ENCODE measurements at regions not wholly inside any gene's neighbourhood (a gene's known extent, or its start where the extent isn't known, plus 50 kb on each side); places are given as distances from the start of the nearest gene placed in this dataset.
"Not testable (repeated sequence)": the region's sequence is repeated elsewhere in the genome, so short reads cannot be mapped to it uniquely, and the experiment has no call there.

- not testable (repeated sequence) for TF ChIP-seq CTCF (IDR thresholded peaks at IDR 0.05; ENCODE audit: low read depth, low read length, missing input control); RAD21 (IDR thresholded peaks at IDR 0.05); ATF3 (IDR thresholded peaks at IDR 0.05); TAF1 (conservative IDR thresholded peaks at IDR 0.05); MAX (IDR thresholded peaks at IDR 0.05); FOXA2 (IDR thresholded peaks at IDR 0.05); SP1 (IDR thresholded peaks at IDR 0.05); REST (IDR thresholded peaks at IDR 0.05); HNF4A (conservative IDR thresholded peaks at IDR 0.05); EGR1 (IDR thresholded peaks at IDR 0.05; ENCODE audit: low read depth in 2 of 2); GABPA (IDR thresholded peaks at IDR 0.05 in 1 of 2, conservative IDR thresholded peaks at IDR 0.05 in 1 of 2); YY1 (IDR thresholded peaks at IDR 0.05)
Observed at GRCh38 chr7:76826181-76826580, 199.1 kb upstream of the POMZP3 start.
